ENCODE measurements at regions not wholly inside any gene's neighbourhood (a gene's known extent, or its start where the extent isn't known, plus 50 kb on each side); places are given as distances from the start of the nearest gene placed in this dataset.

DNA sequence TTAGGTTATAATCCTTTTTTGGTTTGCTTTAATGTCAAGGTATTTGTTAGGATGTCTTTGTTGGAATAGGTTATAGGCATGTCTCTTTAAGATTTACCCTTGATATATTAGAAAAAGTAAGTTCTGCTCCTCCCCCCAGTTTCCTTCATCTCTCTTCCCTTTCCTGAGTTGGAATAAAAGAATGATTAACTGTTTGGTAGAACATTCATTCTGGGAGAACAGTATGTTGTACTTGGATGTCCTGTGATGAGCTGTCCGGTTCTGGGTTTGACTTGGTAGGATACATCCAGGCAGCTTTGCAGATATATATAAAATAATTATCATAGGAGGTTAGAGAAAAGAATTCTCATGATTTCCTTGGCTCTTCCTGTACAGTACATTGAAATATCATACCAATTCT, 199.6 kb upstream of the RREB1 start:
- TF ChIP-seq, protein P1, sequence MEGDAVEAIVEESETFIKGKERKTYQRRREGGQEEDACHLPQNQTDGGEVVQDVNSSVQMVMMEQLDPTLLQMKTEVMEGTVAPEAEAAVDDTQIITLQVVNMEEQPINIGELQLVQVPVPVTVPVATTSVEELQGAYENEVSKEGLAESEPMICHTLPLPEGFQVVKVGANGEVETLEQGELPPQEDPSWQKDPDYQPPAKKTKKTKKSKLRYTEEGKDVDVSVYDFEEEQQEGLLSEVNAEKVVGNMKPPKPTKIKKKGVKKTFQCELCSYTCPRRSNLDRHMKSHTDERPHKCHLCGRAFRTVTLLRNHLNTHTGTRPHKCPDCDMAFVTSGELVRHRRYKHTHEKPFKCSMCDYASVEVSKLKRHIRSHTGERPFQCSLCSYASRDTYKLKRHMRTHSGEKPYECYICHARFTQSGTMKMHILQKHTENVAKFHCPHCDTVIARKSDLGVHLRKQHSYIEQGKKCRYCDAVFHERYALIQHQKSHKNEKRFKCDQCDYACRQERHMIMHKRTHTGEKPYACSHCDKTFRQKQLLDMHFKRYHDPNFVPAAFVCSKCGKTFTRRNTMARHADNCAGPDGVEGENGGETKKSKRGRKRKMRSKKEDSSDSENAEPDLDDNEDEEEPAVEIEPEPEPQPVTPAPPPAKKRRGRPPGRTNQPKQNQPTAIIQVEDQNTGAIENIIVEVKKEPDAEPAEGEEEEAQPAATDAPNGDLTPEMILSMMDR (IDR thresholded peaks at IDR 0.05): no peak
- TF ChIP-seq, protein P2, sequence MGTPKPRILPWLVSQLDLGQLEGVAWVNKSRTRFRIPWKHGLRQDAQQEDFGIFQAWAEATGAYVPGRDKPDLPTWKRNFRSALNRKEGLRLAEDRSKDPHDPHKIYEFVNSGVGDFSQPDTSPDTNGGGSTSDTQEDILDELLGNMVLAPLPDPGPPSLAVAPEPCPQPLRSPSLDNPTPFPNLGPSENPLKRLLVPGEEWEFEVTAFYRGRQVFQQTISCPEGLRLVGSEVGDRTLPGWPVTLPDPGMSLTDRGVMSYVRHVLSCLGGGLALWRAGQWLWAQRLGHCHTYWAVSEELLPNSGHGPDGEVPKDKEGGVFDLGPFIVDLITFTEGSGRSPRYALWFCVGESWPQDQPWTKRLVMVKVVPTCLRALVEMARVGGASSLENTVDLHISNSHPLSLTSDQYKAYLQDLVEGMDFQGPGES (IDR thresholded peaks at IDR 0.05; ENCODE audit: low read depth, low read length): no peak
- no peak for TF ChIP-seq POLR2AphosphoS5 (IDR thresholded peaks at IDR 0.05; ENCODE audit: low read depth, low read length)
- TF ChIP-seq RAD21 (IDR thresholded peaks at IDR 0.05; ENCODE audit: low read length): no peak
- TF ChIP-seq FOXJ3 (CRISPR knock-in tag; IDR thresholded peaks at IDR 0.05): no peak
- no peak for TF ChIP-seq GATA2 (CRISPR knock-in tag; IDR thresholded peaks at IDR 0.05)

Data from SK-N-SH (cell line).